SK-N-DZ (cell line): ENCODE measurements at regions not wholly inside any gene's neighbourhood (a gene's known extent, or its start where the extent isn't known, plus 50 kb on each side); places are given as distances from the start of the nearest gene placed in this dataset.

Experiments
- DNase-seq: peaks from one replicate; pipeline ENCODE4 v3.0.0-alpha.2; 2015; ENCODE audit warnings: low spot score

DNA sequence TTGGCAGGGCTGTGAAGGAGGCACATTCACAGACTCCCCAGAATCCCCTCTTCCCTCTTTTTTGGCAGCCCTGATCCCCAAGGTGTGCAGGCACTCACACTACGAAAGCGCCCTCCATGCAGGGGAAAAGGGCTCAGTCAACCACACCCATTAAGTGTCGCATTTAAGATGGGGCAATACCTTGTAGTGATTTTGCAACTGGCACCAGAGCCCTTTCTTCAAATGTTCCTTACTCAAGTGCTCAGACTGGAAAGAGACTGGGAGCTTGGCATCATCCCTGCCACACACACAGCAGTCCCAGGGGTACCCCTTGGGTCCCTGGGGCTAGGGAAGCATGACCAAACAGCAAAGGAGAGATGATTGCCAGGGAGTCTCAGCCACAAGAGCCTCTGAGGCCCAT lies 190.1 kb downstream of the HAUS1 start:
- no peak for DNase-seq

DNA sequence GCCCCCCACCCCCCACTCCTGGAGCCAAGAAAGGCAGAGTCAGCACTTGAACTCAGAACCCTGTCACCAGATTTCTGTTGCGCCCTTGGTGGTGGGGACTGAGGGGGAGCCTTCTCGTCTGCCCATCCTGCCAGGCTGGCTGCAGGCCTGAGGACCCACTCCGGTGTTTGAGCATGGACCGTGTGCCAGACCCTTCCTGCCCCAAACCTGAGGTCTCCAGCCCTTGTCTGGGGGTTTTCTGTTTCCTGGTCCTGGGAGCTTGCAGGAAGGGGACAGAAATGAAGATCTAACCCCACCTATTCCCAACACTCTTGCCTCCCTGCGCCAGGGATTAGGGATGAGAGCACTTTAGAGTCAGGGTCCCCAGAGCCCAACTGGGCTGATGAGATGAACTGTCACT lies 190.6 kb downstream of the HAUS1 start:
- DNase-seq = no peak

DNA sequence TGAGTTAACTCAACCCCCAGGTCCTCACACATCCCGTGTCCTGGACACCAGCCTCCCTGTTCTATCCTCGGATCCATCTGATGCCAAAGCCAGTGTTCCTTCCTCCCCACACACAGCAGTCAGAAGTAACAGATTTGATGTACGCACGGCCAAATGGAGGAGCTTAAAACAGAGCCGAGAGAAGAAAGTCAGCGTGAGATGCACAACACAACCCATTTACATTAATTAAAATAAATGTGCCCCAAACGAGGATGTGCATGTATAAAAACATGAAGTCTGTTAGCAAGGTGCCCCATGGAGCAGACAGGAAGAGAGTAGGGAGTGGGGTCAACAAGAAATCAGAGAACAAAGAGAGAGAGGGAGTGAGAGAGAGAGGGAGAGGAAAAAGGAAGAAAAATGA lies 191.2 kb downstream of the HAUS1 start:
- no peak for DNase-seq

DNA sequence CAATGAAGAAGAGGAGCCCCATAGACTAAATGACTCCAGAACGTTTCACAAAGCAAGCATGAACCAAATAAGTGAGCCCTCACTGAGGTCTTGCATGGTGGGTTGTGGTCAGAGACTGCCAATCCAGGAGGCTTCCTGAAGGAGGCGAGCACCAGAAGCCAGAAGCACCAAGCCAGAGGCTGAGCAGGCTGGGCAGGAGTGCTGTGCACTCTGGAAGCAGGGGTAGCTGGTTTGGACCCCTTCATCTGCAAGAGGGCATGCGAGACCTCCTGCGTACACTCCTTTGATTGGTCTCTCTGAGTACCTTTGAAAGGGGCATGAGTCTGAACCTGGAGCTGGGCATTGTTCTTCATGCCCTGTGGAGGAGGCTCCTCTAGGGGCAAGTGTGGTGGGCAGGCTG lies 192.5 kb downstream of the HAUS1 start:
- DNase-seq = no peak

DNA sequence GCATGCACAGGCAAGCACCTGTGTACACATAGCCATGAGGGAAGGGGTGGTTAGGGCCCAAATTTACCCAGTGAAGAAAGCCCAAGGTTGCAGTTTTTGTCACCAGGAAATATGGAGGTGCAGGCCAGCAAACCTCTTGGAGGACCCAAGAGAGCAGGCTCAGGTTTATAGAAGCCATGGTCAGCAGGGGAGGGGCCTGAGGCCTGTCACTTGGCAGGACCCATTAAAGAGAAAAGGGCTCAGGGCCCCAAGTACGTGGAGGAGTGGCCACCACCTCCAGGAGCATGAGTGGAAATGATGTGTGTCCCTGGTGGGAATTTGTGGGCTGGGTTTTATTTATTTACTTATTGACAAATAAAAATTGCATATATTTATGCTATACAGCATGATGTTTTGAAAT lies 192.9 kb downstream of the HAUS1 start:
- no peak for DNase-seq

DNA sequence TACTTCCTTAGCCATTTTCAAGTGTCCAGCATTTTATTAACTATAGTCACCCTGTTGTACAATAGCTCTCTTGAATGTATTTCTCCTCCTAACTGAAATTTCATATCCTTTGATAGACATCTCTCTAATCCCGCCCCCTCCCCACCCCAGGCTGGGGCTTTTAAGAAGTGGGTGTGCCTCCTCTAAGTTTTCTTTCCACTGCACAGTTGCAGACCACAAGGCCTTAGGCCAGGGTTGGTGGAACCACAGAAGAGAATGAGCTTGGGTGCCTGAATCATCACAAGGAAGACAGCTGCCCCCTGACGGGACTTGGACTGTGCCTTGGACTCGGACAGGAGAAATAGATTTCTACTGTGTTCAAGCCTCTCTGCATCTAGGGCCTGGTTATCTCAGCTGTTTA lies 193.4 kb downstream of the HAUS1 start:
- no peak for DNase-seq

DNA sequence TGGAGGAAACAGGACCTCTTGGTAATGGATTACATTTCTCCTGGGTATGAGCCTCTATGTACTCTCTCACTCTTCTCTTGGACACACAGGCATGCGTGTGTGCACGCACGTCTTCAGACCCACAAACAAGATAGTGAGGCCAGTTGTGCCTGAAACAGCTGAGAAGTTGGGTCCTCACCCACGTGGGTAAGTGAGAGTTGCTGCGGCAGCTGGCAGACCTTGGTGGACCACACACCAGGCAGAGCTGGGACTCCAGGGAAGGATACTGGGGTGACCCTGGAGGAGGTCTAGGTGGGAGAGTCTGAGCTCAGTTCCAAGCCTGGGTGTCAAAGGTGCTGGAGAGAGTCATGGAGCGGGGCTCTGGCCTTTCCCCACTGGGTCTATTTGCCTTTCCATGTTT lies 194.3 kb downstream of the HAUS1 start:
- no peak for DNase-seq

DNA sequence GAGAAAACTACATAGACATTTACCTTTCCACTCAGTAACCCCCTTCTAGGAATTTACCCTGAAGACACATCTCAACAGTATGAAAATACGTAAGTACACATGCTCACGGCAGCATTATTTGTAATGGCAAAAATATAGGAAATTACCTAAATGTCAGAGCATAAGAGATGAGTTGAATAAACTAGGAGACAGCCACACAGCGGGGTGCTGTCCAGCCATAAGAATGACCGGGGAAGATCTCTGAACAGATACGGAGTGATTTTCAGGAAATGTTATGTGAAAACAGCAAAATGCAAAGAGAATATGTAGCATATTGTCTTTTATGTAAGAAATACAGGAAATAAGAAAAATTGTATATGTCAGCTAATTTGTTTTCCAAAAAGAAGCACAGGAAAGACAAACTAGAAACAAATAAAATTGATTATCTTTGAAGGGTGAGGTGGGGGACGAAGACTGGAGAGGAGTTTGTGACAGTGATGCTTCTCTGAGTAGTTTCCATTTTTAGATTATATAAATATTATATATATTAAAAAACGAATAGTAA lies 195.4 kb downstream of the HAUS1 start:
- no peak for DNase-seq

DNA sequence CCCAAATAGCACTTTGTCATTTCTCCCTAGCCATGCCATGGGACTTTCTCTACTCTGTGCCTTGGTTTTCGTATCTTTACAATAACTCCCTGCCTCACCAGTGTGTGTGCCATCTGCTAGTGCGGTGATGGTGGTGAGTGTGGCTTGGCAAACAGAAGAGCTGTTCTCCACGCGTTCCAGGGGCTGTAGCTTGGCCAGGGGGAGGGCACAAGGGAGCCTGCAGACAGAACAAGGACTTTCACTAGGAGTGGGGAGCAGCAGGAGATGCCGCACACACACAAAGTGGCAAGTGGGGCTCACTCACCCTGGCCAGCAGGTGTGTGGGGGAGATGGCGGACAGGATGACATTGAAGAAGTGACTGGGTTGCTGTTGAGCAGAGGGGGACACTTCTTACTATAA lies 196.9 kb downstream of the HAUS1 start:
- DNase-seq = no peak

DNA sequence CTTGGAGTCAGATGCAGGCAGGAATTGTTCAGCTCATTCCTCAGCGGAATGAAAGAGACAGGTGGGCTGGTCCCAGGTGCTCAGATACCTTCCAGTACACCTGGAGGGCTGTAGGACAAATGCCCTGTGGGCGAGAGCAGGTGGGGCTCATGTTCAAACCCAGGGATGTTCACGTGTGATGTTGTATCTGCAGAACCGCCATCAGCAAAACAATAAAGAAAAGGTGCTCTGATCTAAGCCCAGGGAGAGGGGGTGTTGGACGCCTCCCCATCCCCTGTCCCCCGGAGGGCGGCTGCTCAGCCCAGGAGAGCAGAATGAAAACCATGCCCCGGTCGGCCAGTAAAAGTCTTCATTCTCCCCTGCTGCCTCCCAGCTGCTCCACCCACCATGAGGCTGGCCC lies 197.4 kb downstream of the HAUS1 start:
- no peak for DNase-seq

DNA sequence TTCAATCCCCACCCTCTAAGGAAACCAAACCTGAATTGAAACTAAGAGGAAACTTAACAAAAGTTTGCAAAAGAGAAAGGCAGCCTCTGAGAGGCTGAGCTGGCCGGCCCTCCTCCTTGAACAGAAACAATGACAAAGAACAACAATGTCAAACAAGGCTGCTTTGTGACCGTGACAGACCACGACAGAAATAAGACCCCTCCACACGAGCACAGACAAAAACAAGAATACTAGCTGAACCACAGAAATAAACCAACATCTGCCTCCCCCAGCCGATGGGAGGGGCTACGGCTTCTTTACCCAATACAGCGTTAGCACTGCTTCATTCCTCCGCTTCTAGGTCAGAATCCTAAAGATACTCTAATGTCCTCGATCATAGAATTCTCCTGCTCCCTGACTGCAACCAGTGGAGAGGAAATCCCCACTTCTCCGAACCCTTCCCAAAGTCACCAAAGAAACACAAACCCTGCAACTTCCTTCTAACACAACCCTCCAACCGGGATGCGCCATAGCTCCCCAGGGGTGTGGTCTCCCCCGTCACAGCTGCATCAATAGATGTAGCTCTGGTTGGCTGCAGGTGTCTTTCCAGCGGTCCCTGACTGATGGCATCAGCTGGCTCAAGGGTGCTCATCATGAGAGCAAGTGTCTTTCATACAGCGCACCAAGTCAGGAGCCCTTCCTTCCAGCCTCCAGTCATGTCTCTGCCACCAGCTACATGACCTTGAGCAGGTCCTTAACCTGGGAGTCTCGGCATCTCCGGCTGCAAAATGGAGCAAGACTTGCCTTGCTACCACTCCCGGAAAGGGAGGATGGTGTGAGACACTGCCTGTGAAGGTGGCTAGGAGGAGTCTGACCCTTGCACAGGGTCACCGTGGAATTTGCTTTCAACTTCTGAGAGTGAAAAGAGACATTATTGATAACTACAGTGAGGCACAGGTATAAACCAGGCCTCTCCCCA lies 198.6 kb downstream of the HAUS1 start:
- DNase-seq = no peak

DNA sequence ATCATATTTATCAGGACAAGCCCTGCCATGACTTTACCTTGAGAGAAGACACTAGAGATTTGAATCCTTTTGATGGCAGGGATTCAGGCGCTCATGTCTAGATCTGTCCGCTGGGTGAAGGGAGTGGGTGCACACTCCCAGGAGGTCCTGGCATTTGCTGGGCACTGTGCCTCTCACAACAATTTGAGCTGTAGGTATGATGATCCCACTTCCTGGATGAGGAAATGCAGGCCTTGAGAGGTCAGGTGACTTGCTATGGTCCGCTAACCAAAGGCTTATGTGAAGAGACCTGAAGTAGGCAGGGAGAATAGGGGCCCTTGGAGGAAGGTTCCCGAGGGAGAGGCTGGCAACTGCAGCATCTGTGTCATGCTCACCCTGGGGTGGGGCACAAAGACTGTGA lies 206.1 kb downstream of the HAUS1 start:
- no peak for DNase-seq

DNA sequence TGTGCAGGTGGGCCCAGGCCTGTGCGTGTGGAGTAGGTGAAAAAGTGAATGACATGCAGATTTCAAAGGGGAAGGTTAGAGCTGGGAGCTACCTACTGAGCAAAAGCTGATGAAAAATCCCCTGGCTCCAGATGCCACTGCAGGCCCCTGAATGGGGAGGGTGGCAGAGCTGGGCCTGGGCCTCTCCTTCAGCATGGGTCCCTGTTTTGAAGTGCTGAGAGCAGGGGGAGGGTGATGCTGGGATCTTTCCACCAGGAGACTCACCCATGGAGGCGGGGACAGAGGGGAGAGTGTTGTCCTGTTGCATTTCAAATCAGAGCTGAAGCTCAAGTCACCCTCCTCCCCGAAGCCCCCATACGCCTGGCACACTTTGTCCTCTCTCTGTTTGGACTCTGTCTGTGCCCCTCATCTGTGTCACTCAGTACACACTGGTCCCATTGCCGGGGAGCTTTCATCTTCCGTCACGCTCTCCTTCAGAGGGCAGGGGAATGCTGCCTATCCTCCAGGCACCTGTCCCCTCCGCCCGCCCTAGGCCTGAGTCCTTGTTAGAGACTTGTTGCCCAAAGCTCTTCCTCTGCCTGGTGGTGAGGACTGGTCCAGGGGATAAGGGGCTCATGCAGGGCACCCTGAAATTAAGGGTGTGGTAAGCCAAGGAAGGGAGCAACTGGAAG lies 206.6 kb downstream of the HAUS1 start:
- DNase-seq = no peak

DNA sequence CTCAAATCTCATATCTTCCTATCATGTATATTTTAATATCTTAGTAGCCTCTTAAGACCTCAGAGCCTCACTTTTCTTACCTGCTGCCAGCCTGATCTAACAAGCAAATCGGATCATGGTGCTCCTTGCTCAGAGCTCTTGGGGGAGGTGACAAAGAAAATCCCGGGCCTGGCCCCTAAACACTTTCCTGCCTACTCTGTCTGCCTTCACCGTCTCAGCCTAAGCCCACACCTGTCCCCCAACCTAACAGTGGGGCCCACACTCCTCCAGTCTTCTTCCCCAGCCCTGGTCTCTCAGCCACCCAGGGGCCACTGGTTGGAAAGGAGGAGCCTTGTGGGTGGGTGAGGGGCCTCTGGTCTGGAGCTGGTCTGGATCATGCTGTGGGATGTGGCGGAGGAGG lies 207.3 kb downstream of the HAUS1 start:
- no peak for DNase-seq

DNA sequence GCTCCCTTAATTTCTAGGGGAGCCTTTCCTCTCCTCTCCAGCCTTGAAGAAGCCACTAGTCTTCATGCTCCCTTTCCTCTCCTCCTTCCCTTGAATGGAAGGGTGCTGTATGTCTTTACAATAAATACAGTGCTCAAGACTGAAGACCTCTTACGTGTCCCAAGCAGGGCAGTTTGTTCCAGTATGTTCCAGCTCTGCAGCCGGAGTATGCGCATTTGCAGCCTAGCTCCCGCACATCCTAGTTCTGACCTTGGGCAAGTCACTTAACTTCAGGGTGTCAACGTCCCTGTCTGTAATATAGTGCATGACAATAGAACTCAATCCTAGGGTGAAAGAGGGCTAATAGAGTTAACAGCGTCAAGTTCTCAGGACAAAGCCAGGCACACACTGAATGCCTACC lies 208.0 kb downstream of the HAUS1 start:
- DNase-seq = no peak

DNA sequence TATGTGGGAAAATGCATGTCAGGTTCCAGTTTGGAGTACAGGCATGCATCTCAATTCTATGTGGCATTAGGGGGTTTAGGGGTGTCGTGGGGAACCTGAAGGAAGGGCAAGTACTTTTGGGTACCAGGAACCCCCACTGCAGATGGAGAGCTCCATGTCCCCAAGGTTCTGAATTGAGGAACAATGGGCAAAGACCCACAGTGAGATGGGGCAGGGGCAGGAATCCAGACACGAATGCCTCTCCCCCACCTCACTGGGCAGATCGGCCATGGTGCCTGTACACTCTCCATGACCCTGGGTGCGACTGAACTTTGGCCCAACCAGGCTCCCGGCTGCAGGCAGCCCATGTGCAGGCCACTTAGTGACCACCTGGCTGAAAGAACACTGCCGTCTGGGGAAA lies 209.3 kb downstream of the HAUS1 start:
- no peak for DNase-seq

DNA sequence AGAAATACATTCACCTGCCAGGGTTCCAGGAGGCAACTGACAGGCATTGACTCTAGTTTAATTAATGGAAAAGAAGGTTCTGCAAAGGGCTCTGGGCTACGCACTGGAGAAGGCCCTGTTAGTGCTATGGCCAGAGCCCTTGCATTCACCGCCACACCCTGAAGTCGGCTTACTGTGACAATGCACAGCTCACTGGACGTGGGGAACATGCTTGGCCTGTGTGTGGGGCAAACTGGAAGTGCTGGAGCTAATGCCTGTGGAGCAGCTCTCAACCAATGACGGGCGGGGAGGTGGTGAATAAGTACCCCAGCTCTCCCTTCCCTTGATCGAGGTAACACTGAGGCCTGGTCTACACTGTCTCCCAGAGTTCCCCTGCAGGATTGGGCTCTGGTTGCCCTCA lies 209.8 kb downstream of the HAUS1 start:
- DNase-seq = no peak

DNA sequence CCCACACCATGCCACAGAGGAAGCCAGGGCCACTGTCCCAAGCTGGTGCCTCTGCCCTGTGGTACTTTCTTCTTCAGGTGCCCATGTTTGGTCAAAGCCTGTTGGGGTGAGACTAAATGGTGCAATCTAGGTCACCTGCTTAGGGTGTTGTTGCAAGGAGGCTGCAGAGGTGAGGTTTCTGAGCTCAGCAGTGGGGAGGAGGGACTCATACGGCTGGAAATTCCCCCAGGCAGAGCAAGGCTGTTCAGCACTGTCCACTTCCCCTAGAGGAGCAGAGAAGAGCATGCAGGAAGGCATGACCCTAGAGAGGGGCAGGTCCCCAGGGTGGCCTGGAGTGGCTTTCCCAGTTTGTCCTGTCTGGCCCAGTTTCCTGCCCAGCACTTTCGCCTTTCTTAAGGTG lies 211.0 kb downstream of the HAUS1 start:
- no peak for DNase-seq

DNA sequence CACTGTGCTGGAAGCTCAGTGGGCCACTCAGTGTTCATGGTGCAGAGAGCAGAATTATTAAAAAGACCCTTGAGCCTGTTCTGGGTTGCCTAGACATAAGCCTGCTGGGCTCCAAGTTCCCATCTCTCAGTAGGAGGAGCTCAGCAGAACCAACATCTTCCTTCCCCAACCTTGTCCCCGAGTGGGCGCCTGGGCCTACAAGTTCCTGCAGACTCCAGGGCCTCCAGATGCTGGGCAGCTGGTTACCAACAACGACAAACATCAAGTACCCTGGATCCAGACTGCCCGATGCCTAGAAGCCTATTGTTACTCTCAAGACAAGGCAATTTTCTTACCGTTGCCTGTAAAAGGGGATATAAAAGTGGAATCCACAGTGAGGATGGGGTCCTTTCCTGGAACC lies 214.2 kb downstream of the HAUS1 start:
- DNase-seq = no peak

DNA sequence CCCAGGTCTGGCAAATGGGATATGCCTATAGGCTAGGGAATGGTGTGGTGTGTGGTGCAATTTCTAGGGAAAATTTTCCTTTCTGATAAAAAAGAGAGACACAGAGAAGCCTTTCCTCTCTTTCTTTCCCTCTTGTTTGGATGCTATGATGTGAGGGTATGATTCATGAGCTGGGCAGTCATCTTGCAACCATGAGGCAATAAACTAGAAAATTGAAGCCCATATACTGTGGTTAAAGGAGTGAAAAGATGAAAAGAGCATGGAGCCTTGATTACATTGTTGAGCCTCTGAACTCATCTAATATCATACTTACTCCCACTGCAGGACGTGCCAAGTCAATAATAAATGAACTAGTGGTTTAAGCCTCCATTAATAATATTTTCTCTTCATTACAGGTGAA lies 215.6 kb downstream of the HAUS1 start:
- no peak for DNase-seq

DNA sequence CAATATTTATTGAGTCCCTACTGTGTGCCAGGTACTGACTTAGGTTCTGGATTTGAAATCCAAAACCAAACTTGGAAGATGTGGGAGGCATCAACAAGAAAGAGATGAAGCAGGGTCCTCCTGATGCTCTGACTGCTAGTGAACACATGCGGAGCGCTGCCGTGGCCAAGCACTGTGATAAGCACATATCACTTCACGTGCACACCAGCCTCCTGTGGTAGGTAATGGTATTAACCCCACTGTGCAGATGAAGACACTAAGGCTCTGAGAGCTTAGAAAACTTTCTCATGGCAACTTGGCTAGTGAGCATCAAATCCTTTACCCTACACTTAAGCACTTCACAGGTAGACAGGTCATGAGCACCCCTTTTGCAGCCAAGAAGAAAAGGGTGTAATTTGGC lies 216.1 kb downstream of the HAUS1 start:
- DNase-seq = no peak

DNA sequence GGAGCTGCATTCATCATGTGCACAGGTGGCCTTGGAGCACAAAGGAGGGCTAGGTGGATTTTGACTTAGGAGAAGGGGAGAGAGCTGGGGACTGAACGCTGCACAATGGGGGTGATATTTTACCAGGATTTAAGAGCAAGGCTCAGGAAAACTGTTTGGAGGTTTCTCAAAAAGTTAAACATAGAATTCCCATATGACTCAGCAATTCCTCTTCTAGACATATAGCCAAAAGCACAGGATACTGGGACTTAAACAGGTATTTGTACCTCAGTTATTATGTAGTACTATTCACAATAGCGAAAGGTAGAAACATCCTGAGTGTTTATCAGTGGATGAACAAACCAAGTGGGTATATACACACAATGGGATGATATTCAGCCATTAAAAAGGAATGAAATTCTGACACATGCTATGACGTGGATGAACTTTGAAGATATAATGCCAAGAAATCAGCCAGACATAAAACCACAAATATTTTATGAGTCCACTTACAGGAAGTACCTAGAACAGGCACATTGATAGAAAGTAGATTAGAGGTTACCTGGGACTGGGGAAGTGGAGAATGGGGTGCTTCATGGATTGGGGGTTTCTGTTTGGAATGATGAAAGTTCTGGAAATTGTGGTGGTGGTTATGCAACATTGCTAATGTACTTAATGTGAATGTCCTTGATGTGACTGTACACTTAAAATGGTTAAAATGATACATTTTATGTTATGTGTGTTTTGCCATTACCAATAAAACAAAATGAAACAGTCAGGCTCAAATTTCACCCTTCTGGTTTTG lies 216.9 kb downstream of the HAUS1 start:
- DNase-seq = no peak
